ENCODE measurements at regions not wholly inside any gene's neighbourhood (a gene's known extent, or its start where the extent isn't known, plus 50 kb on each side); places are given as distances from the start of the nearest gene placed in this dataset.

GRCh38 chr5:6246820-6247437 is 131.4 kb downstream of the MED10 start:
- TF ChIP-seq FOXM1 (IDR thresholded peaks at IDR 0.05; ENCODE audit: borderline replicate concordance, low read depth) (no peak), MAX (IDR thresholded peaks at IDR 0.05) (no peak), EP300 (IDR thresholded peaks at IDR 0.05; ENCODE audit: borderline replicate concordance) (no peak), ZBTB7A (IDR thresholded peaks at IDR 0.05; ENCODE audit: low read depth) (no peak), USF1 (IDR thresholded peaks at IDR 0.05) (no peak), YY1 (IDR thresholded peaks at IDR 0.05; ENCODE audit: low read depth) (no peak), REST (IDR thresholded peaks at IDR 0.05; ENCODE audit: low read depth) (no peak), EGR1 (IDR thresholded peaks at IDR 0.05) (no peak), CEBPB (IDR thresholded peaks at IDR 0.05) (no peak), TEAD4 (IDR thresholded peaks at IDR 0.05) (no peak), CREB1 (IDR thresholded peaks at IDR 0.05; ENCODE audit: low read depth) (no peak), TCF12 (IDR thresholded peaks at IDR 0.05; ENCODE audit: low read depth) (no peak), TAF1 (IDR thresholded peaks at IDR 0.05; ENCODE audit: low read depth) (no peak), RAD21 (IDR thresholded peaks at IDR 0.05; ENCODE audit: low read depth) (no peak)
